HG03060 (cell line): ENCODE measurements at regions not wholly inside any gene's neighbourhood (a gene's known extent, or its start where the extent isn't known, plus 50 kb on each side); places are given as distances from the start of the nearest gene placed in this dataset.
"Not testable (repeated sequence)": the region's sequence is repeated elsewhere in the genome, so short reads cannot be mapped to it uniquely, and the experiment has no call there.

Experiments
- ATAC-seq: cut with Tn5 transposase; IDR thresholded peaks from one replicate; pipeline ENCODE4 v1.9.1; 2021; ENCODE audit warnings: low read depth, moderate number of reproducible peaks; ENCODE audit not compliant: unreplicated experiment

DNA sequence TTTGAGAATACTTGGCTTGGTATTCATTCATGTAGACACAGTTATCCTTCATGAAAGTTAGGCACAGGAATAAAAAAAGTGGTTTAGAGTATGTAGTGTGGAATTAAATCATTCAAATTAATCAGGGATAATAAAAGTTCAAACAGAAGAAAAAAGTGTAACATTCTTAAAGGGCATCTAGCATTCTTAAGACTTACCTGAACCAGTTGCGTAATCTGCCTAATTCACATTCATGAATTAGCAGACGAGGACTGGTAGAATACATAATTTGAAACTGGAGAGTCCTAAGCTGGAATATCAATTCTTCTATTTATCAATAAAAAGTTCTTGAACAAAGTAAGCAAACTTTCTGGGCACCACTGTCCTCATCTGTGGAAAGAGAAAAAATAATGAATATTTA lies 157.0 kb upstream of the DEPDC1 start:
- no peak for ATAC-seq

DNA sequence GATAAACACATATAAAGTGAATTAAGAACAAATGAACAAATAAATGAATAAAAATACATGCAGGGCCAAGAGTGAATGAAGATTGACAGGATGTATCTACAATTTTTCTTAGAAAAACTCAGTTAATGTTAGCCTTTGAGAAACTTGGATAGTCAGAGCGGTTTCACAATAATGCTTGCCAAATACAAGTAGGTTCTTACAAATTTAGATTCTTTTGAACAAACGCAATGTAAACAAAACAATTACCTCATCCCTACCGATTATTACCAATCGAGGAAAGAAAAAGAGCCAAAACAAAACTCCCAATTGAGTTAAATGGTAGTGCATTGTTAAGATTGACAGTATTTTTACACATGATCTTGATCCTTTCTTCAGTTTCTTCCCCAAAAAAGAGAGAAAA lies 176.9 kb upstream of the DEPDC1 start:
- ATAC-seq: no peak

DNA sequence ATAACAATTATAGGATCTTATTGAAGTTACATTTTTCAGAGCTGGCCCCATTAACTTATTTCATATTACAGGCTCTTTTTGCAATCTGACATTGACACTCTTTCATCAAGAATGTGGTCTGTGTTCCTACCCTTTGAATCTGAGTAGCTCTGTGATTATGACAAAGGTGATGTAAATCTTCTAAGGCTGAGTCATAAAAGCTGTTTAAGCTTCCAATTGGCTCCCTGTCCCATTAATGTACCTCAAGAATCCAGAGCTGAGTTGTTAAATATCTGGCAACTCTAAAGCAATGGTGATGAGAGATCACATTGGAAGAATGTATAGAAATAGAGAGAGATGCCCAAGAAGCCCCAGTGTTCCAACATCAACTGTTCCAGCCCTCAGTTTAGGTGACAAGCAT lies 178.5 kb upstream of the DEPDC1 start:
- no peak for ATAC-seq

DNA sequence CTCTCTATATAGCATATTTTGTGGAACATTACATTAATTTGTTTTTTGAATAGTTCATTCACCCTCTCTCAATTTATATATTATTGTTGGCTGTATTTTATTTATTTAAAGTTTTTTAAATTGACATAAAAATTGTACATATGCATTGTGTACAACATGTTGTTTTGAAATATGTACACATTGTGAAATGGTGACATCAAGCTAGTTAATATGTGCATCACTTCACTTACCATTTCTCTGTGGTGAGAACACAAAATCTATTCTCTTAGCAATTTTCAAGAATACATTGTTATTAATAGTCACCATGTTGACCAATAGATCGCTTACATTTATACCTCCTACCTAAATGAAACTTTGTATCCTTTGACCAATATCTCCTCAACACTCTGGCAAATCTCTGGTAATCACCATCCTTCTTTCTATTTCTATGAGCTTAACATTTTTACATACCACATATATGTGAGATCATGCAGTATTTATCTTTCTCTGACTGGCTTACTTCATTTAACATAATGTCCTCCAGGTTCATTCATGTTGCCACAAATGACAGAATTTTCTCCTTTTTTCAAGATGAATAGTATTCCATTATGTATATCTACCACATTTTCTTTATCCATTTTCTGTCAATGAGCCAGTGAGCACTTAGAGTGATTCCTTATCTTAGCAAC lies 180.9 kb upstream of the DEPDC1 start:
- ATAC-seq: no peak

DNA sequence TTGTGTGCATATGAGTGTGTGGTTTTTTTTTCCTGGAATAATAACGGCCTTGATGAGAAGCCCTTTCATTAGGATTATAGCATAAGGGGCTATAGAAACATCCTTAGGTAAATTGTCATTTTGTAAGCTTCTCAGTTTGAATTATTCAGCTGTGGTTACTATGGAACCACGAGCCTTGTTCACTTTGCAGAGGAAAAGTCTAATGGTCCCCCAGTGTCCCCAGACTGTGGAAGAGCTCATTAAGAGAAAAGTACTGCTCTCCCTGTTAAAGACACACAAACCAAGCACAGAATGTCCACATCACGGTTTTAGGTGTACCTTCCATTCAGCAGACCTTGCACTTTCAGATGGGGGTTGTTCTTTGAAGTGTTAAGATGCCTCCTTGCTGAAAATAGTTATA lies 199.3 kb upstream of the DEPDC1 start:
- ATAC-seq: no peak

DNA sequence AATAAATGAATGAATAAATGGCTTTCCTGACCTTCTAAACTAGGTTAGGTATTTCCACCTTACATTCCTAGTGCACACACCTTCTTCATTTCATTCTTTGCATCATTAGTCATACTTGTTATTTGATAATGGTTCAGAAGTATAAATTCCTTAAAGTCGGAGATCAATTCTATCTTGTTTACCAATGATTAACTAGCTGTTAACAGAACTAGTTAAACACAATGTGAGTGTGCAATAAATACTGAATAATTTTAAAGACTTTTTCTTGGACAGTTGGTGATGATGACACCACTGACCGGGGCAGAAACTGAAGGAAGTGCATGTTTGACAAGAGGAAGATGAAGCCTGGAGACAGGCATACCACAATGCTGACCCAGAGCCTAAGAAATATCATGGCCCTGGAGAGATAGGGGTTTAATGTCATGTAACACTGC lies 207.1 kb upstream of the DEPDC1 start:
- ATAC-seq: no peak

DNA sequence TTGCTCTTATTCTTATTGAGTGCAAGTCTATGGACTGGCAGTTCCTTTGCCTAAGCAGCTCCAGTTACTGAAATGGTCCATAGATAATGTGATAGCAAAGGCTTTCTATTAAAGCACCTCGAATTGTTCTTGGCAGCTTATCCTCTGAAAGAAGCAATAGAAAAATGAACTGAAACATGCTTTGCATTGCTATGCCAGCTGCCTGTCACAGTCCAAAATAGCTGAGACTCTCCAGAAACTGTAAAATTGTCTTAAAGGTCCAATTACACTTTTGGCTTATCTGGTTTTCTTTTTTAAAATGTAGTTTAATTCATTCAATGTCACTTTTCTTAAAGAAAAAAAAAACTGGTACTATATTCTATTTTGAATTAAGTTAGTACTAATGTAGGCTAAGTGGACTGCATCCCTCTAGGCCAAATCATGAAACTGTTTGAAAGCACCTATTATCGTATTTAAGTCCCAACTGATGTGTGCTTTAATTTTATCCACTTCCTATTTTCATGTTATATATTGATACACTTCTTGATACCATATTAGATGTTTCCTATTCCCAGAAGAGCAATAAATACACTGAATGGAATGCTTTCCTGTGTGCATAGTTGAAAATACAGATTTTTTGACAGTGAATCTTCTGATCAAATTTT lies 208.0 kb upstream of the DEPDC1 start:
- ATAC-seq: no peak

DNA sequence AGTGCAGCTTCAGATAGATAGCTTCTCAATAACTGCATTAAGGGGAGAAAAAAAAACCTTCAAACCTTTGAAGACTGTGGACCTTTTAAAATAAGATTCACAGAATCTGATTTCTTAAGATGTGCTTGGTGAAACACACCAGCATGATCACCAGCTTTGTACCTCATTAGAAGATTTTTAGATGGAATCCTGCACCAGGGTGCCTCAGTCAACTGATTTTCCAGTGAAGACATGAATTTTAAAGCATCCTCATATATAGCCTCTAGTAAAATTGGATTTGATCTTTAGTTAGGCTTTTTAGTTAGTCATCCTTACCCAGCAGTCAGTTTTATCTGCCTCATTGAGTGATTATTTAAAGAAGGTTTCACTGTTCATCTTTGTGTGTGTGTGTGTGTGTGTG lies 208.6 kb upstream of the DEPDC1 start:
- no peak for ATAC-seq

DNA sequence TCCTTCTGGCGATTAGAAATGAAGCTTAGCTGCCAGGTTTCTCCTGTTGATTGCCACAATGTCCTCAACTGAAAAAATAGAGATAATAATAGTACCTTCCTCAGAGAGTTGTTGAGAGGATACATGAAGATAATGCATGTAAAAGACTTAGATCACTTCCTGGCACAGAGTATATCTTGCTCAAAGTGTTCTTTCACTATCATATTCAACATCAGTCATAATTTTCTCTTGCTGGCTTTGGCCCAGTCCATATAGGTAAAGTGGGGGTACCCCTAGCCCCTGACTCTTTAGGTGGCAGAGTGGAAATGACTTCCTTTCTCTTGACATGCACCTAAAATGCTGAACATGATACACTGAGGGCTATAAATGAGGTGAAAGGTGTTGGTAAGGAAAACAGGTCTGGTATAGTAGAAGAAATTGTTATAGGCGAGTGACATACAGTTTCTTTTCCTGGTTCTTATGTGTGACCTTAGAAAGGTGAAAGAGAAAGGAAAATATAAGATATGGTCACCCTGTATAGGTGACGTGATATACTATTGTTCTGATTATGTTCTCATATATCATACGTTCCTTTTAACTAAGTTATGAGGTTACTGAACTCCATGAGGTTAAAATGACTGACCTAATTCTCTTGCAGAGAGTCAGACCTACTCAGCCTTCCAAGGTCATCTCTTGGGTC lies 209.9 kb upstream of the DEPDC1 start:
- no peak for ATAC-seq

DNA sequence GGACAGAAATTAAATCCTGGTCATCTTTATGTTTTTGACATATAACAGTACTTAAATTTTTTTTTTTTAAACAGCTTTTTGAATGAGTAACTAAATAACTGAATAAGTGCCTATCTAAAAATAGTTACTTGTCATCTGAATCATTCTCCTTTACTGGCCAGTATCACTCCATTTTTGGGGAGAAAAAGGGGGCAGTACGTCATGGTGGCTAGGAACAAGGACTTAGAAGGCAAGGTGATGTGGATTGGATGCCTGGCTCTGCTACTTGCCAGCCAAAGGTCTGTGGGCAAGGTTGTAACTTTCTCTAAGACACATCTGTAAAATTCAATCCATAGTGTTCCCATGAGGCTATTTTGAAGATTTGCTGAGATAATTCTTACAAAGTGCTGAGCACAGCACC lies 220.4 kb upstream of the DEPDC1 start:
- no peak for ATAC-seq

DNA sequence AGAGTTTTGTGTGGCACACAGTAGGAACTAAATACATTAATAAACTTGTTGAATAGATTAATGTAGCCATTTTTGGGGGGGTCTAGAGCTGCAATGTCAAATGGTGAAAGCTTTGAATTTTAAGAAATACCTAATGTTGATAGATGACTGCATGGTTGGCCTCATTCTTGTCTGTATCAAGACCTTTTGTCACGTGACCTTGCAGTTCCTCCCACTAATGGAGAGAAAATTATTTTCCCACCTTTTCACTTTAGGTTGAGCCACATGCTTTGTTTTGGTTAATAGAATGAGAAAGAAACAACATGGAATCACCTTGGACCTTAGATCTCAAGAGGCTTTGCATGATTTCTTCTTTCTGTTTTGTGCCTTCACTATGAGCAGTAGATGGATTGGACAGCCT lies 223.6 kb upstream of the DEPDC1 start:
- no peak for ATAC-seq

DNA sequence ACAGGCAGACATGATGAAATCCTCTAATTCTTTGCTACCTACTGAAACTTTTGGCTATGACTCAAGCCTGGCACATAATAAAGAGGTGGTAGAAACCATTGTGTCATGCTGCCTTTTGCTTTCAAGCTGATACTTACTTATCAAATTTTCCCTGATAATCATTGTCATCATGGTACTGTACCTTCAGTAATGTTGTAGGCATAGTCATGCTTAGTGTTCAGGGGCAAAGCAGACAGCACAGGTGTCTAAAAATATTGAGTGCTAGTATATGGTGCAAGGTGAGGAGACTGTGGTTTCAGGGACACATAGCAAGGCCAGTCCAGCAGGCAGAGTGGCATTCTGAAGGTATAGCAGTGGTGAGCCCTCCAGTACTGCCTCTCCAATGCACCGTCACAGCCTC lies 226.9 kb upstream of the DEPDC1 start:
- no peak for ATAC-seq

DNA sequence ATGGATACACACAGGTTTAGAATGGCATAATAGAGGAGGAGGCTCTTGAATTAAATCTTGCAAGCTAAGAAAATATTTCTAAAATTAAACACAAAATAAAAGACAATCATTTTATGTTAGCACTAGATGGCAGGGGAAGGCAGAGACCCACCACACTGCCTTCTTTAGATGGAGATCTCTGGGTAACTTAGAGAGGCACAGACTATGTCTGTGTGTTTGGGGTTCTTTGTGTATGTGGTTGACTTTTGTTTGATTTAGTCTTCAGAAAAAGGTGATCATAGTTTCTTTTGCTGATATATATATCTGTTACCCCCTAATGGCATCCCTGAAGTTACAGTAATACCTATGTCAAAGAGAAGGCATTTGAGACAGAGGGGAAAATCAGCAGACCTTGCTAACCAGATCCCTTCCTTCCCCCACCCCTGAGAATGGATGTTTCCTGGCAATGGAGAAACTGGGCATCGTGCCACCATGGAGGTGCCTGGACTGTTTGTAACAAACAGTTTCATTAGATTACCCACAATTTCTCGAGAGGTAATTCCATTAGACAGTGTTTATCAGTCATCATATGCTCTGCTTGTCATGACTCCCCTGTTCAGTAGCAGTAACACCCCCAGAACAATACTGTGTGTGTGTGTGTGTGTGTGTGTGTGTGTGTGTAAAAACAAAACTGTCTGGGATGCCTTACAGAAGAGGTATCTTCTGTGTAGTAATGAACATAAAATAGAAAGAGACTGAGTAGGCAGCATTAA lies 228.3 kb upstream of the DEPDC1 start:
- no peak for ATAC-seq

DNA sequence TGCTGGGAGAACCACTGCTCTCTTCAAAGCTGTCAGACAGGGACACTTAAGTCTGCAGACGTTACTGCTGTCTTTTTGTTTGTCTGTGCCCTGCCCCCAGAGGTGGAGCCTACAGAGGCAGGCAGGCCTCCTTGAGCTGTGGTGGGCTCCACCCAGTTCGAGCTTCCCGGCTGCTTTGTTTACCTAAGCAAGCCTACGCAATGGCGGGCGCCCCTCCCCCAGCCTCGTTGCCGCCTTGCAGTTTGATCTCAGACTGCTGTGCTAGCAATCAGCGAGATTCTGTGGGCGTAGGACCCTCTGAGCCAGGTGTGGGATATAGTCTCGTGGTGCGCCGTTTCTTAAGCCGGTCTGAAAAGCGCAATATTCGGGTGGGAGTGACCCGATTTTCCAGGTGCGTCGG lies 242.6 kb upstream of the DEPDC1 start:
- ATAC-seq: not testable (repeated sequence)

DNA sequence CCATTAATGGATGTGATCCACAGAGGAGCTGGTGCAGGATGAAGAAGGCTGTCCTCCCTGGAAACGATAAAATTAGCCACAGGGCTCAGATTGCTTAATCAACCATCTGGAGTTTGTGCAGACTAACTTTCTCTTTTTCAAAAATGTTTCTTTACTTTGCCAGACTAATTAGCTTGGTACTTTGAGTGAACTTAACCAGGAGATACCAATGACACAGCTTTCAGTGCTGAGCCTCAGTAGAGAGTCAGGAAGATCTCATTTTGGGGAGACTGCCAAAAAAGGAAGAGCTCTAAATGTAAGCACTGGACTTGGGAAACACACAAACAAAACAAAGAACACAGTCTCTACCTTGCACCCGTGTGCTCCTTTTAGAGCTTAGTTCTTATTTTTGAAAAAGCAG lies 248.1 kb upstream of the DEPDC1 start:
- ATAC-seq: no peak

DNA sequence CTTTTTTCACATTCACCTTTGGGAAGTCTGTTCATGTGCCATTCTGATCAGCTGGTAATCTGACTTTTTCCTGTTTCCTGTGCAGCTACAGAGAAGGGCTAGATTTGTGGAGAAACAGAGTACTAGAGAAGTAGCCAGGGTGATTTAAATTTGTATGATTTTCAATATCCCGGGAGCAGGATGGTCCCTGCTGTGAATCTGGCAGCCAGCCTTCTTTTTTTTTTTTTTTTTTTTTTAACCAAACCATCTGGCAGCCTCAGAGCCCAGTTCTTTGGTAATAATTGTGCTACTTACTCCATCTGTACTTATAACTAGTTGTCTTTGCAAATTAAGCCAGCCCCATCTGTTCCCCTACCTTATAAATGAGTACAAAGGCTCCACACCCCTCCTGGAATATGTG lies 248.6 kb upstream of the DEPDC1 start:
- no peak for ATAC-seq

DNA sequence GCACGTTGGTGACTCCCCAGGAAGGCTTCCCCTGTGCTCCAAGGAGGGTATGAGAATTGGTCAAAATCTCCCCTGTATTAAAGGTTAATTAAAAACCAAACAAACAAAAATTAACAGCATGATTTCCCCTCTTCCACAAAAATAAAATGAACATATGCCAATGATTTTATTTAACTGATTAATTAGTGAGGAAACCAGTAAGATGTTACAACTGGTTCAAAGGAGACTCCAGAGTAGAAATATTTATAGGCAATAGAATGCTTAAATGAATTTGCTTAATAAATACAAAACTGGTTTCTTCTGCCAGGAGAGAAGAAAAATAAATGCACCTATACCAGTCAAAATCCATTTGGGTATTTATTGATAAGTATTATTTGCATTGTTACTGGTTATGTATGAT lies 249.5 kb upstream of the DEPDC1 start:
- ATAC-seq: no peak

DNA sequence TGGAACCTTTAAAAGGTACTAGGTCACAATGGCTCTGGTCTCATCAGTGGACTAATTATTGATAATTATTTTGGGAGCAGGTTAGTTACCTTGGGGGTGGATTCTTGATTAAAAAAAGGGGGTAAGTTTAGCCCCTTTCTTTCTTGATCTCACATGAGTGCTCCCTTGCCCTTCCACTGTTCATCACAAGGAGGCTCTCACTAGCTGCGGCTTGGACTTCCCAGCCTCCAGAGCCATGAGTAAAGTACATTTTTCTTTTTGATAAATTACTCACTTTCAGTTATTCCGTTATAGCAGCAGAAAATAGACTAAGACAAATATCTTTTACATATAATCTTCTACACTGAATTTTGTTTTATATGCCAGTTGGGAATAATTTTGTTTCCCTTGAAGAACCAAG lies 254.8 kb upstream of the DEPDC1 start:
- ATAC-seq: no peak

DNA sequence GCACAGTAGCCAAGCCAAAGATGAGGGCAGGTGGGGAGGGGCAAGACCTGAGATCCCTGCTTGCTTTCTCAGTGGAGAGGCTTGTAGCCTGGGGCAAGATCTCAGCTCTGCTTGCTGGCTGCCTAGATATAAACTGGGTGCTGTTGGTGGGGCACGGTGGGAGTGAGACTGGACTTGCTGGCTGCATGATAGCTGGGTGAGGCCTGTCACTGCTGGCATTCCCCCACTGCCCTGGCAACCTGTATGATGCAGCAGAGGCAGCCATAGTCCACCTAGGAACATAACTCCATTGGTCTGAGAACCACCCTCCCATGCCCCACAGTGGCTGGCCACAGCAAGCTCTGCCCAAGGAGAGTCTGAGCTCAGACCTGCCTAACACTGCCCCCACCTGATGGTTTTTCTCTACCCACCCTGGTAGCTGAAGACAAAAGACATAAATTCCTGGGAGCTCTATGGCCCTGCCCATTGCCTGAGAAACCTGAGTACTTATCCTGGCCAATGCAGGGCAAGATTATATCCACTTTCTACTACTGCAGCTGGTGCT lies 261.9 kb upstream of the DEPDC1 start:
- ATAC-seq: no peak

DNA sequence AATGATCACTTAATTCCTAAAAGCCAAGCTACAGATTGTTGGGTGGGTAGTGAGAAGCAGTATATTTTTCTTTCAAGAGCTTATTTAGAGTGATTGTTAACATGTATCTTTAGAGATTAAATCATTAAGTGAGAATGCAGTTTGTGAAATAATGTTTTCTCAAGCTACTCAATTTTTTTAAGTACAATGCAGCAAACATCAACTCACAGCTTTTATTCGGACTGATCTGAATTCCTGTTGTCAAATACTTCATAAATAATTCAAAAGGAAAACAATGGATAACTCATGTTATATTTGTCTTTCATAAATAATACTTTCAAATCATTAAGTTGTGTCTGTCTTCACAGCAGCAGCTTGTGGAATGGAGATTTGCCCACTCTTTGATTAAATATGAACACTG lies 271.1 kb upstream of the DEPDC1 start:
- ATAC-seq: no peak

DNA sequence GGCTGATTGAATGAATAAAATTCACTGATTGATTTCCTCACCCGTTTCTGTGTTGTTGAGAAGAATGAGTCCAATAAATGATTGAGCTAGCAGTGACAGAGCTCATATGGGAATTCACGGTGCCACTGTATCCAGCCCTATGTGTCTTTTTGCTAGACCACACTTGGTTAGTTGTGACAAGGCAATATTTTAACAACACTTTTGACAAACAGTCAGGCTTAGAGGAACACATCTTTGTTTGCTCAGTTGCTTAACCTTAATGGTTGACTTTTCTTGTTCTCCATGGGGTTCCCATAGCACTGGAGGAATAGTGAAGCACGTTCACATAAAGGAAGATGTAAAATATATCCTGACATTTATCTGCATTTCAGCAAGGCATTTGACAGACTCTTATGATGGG lies 273.9 kb upstream of the DEPDC1 start:
- ATAC-seq: no peak
